Breast epithelium (tissue), 3 donors: ENCODE measurements at regions not wholly inside any gene's neighbourhood (a gene's known extent, or its start where the extent isn't known, plus 50 kb on each side); places are given as distances from the start of the nearest gene placed in this dataset.

Experiments used
- POLR2A ChIP-seq: fragments of 450-650 bp; IDR thresholded peaks from one replicate; pipeline ENCODE4 v1.6.1; 2016; ENCODE audit warnings: antibody characterized with exemption, mild to moderate bottlenecking, moderate library complexity
- TF ChIP-seq, protein P1 (sequence below), 3 donors: fragments of 450-650 bp; IDR thresholded peaks; one replicate each; pipeline ENCODE4 v1.5.1; 2016 to 2017; ENCODE audit warnings: antibody characterized with exemption in 3 of 3, mild to moderate bottlenecking in 3 of 3, moderate library complexity in 3 of 3

DNA sequence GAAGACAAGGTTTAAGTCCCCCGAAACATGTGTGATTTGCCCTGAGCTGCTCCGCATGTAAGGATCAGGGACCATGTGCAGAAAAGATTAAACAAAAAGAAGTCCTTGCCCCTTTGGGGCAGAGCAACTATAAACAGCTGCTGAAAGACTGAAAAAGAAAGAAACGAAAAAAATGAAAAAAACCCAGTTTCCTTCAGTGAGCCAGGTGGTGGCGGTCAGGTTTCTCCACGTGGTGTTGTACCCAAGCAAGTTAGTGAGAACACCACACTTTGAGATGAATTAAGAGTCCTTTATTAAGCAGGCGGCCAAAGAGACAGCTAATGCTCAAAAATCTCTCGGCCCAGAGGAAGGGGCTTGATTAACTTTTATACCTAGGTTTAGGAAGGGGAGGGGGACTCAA, 404.9 kb upstream of the SYT4 start:
- no peak for TF ChIP-seq POLR2A
- TF ChIP-seq, protein P1, sequence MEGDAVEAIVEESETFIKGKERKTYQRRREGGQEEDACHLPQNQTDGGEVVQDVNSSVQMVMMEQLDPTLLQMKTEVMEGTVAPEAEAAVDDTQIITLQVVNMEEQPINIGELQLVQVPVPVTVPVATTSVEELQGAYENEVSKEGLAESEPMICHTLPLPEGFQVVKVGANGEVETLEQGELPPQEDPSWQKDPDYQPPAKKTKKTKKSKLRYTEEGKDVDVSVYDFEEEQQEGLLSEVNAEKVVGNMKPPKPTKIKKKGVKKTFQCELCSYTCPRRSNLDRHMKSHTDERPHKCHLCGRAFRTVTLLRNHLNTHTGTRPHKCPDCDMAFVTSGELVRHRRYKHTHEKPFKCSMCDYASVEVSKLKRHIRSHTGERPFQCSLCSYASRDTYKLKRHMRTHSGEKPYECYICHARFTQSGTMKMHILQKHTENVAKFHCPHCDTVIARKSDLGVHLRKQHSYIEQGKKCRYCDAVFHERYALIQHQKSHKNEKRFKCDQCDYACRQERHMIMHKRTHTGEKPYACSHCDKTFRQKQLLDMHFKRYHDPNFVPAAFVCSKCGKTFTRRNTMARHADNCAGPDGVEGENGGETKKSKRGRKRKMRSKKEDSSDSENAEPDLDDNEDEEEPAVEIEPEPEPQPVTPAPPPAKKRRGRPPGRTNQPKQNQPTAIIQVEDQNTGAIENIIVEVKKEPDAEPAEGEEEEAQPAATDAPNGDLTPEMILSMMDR (IDR thresholded peaks at IDR 0.05): no peak
